Caco-2 (cell line): ENCODE measurements at regions not wholly inside any gene's neighbourhood (a gene's known extent, or its start where the extent isn't known, plus 50 kb on each side); places are given as distances from the start of the nearest gene placed in this dataset.

Experiments
- BruUV-seq: library from RNA; stranded (reverse); fragments of 400-500 nt; replicated peaks from 2 replicates; lab custom pipeline; 2021; lab: Mats Ljungman, UMichigan
- CTCF ChIA-PET: fragments of 300-600 bp; sonication (Branson Sonifier 250); formaldehyde crosslinking; loops from one replicate; lab custom pipeline; 2022; ENCODE audit warnings: antibody characterized with exemption; lab: Charles Lee
- POLR2A ChIA-PET: fragments of 300-600 bp; sonication (Branson Sonifier 250); formaldehyde crosslinking; loops from one replicate; lab custom pipeline; 2022; ENCODE audit warnings: antibody characterized with exemption; lab: Charles Lee
- DNase-seq, 2 experiments: peaks; one replicate each; pipeline versions ENCODE4 v3.0.0 to v3.0.0-alpha.2; 2020 to 2022
- H3K27me3 ChIP-seq: replicated peaks from 2 replicates; pipeline ENCODE4 v1.6.0; 2011; ENCODE audit warnings: low read length; ENCODE audit not compliant: control insufficient read depth, insufficient read depth
- H3K36me3 ChIP-seq: 2 replicates; pipeline ENCODE4 v1.5.1; 2011; ENCODE audit warnings: low read length; ENCODE audit not compliant: control insufficient read depth, insufficient read depth
- H3K4me1 ChIP-seq: fragments of 250-450 bp; sonication (Bioruptor Pico); 2 replicates; pipeline ENCODE4 v1.5.1; 2020; ENCODE audit warnings: mild to moderate bottlenecking
- H3K4me3 ChIP-seq: 2 replicates; pipeline ENCODE4 v1.5.1; 2011; ENCODE audit warnings: low read depth, mild to moderate bottlenecking, control low read depth, low read length
- H3K9me3 ChIP-seq: fragments of 250-450 bp; sonication (Bioruptor Pico); 2 replicates; pipeline ENCODE4 v1.5.1; 2020; ENCODE audit warnings: mild to moderate bottlenecking, moderate library complexity
- H3K27ac Mint-ChIP-seq: one replicate; pipeline ENCODE4 v1.8.0; 2022; ENCODE audit warnings: mixed read lengths; ENCODE audit not compliant: unreplicated experiment
- H3K27me3 Mint-ChIP-seq: one replicate; pipeline ENCODE4 v1.8.0; 2022; ENCODE audit warnings: mixed read lengths; ENCODE audit not compliant: insufficient read depth, unreplicated experiment
- H3K36me3 Mint-ChIP-seq: one replicate; pipeline ENCODE4 v1.8.0; 2022; ENCODE audit warnings: mild to moderate bottlenecking, mixed read lengths; ENCODE audit not compliant: insufficient read depth, unreplicated experiment
- H3K4me1 Mint-ChIP-seq: one replicate; pipeline ENCODE4 v1.8.0; 2022; ENCODE audit warnings: low read depth, mixed read lengths; ENCODE audit not compliant: unreplicated experiment
- H3K4me3 Mint-ChIP-seq: one replicate; pipeline ENCODE4 v1.8.0; 2022; ENCODE audit warnings: mild to moderate bottlenecking, moderate library complexity, mixed read lengths; ENCODE audit not compliant: unreplicated experiment
- H3K9me3 Mint-ChIP-seq: one replicate; pipeline ENCODE4 v1.8.0; 2022; ENCODE audit warnings: mixed read lengths; ENCODE audit not compliant: unreplicated experiment
- intact Hi-C: fragments of 100-400 bp; cut with micrococcal nuclease; formaldehyde crosslinking; loops from one replicate; pipeline ENCODE4 v1.10.0; 2022; ENCODE audit not compliant: unreplicated experiment
- TF ChIP-seq, protein P1 (sequence below), 2 experiments: fragments of 200-600 bp in 1 of 2; IDR thresholded peaks; 1 replicate in 1 of 2; 2 replicates in 1 of 2; pipeline versions ENCODE4 v1.5.1 to v1.8.0; 2011 to 2022; ENCODE audit warnings: antibody characterized with exemption in 1 of 2, control low read depth in 1 of 2, inconsistent platforms in 1 of 2, low read depth in 1 of 2, low read length in 1 of 2, mild to moderate bottlenecking in 1 of 2, moderate library complexity in 1 of 2; ENCODE audit not compliant: insufficient read depth in 1 of 2, severe bottlenecking in 1 of 2, unreplicated experiment in 1 of 2

- H3K36me3 ChIP-seq = no peaks in the 10 kb centered on the region
- H3K27me3 ChIP-seq = no peaks in the 10 kb centered on the region
- H3K9me3 Mint-ChIP-seq = no peaks in the 10 kb centered on the region
- no peaks in the 10 kb centered on the region for H3K4me1 ChIP-seq
- CTCF ChIA-PET = no interaction called here
- no peaks in the 10 kb centered on the region for H3K9me3 ChIP-seq
- no peaks in the 10 kb centered on the region for H3K36me3 Mint-ChIP-seq
- no peak overlapping the region for H3K4me3 Mint-ChIP-seq
- peaks cover 12% of the 10 kb centered on the region for H3K27me3 Mint-ChIP-seq
- no TSS peak for BruUV-seq
- POLR2A ChIA-PET = no interaction called here
- intact Hi-C loops = no loop called here
- TF ChIP-seq, protein P1, sequence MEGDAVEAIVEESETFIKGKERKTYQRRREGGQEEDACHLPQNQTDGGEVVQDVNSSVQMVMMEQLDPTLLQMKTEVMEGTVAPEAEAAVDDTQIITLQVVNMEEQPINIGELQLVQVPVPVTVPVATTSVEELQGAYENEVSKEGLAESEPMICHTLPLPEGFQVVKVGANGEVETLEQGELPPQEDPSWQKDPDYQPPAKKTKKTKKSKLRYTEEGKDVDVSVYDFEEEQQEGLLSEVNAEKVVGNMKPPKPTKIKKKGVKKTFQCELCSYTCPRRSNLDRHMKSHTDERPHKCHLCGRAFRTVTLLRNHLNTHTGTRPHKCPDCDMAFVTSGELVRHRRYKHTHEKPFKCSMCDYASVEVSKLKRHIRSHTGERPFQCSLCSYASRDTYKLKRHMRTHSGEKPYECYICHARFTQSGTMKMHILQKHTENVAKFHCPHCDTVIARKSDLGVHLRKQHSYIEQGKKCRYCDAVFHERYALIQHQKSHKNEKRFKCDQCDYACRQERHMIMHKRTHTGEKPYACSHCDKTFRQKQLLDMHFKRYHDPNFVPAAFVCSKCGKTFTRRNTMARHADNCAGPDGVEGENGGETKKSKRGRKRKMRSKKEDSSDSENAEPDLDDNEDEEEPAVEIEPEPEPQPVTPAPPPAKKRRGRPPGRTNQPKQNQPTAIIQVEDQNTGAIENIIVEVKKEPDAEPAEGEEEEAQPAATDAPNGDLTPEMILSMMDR (IDR thresholded peaks at IDR 0.05; ENCODE audit: insufficient read depth in 1 of 2, low read depth in 1 of 2, low read length in 1 of 2, severe bottlenecking in 1 of 2, unreplicated experiment in 1 of 2) = no peak
- no peak overlapping the region for H3K27ac Mint-ChIP-seq
- H3K4me3 ChIP-seq = no peak overlapping the region
- no peaks in the 10 kb centered on the region for H3K4me1 Mint-ChIP-seq
- DNase-seq = no peak
These were observed 186.7 kb downstream of the USP46 start for GRCh38 chr4:52472444-52472843.

GRCh38 chr4:52477191-52477780 lies 181.8 kb downstream of the USP46 start:
- BruUV-seq = no TSS peak
- Histone ChIP-seq H3K4me1 (no peaks in the 10 kb centered on the region), H3K9me3 (no peaks in the 10 kb centered on the region), H3K27me3 (no peaks in the 10 kb centered on the region), H3K4me3 (no peak overlapping the region), H3K36me3 (no peaks in the 10 kb centered on the region)
- DNase-seq = no peak
- H3K4me1 Mint-ChIP-seq = no peaks in the 10 kb centered on the region
- H3K36me3 Mint-ChIP-seq = no peaks in the 10 kb centered on the region
- no peaks in the 10 kb centered on the region for H3K9me3 Mint-ChIP-seq
- intact Hi-C loops = no loop called here
- TF ChIP-seq, protein P1 (IDR thresholded peaks at IDR 0.05; ENCODE audit: insufficient read depth in 1 of 2, low read depth in 1 of 2, low read length in 1 of 2, severe bottlenecking in 1 of 2, unreplicated experiment in 1 of 2) = no peak
- ChIA-PET POLR2A (no interaction called here), CTCF (no interaction called here)
- H3K27ac Mint-ChIP-seq = no peak overlapping the region
- no peak overlapping the region for H3K4me3 Mint-ChIP-seq
- peaks cover 9% of the 10 kb centered on the region for H3K27me3 Mint-ChIP-seq

GRCh38 chr4:52483186-52483890 lies 175.8 kb downstream of the USP46 start:
- H3K9me3 ChIP-seq = no peaks in the 10 kb centered on the region
- TF ChIP-seq, protein P1 (IDR thresholded peaks at IDR 0.05; ENCODE audit: insufficient read depth in 1 of 2, low read depth in 1 of 2, low read length in 1 of 2, severe bottlenecking in 1 of 2, unreplicated experiment in 1 of 2) = no peak
- Mint-ChIP-seq H3K4me1 (no peaks in the 10 kb centered on the region), H3K4me3 (no peak overlapping the region), H3K36me3 (no peaks in the 10 kb centered on the region), H3K27me3 (peaks cover 10% of the 10 kb centered on the region), H3K27ac (no peak overlapping the region), H3K9me3 (no peaks in the 10 kb centered on the region)
- no TSS peak for BruUV-seq
- no peaks in the 10 kb centered on the region for H3K4me1 ChIP-seq
- ChIA-PET POLR2A (no interaction called here), CTCF (no interaction called here)
- no peaks in the 10 kb centered on the region for H3K36me3 ChIP-seq
- no peak for DNase-seq
- no peaks in the 10 kb centered on the region for H3K27me3 ChIP-seq
- intact Hi-C loops = no loop called here
- H3K4me3 ChIP-seq = no peak overlapping the region
